ENCODE measurements at regions not wholly inside any gene's neighbourhood (a gene's known extent, or its start where the extent isn't known, plus 50 kb on each side); places are given as distances from the start of the nearest gene placed in this dataset.
"Not testable (repeated sequence)": the region's sequence is repeated elsewhere in the genome, so short reads cannot be mapped to it uniquely, and the experiment has no call there.

DNA sequence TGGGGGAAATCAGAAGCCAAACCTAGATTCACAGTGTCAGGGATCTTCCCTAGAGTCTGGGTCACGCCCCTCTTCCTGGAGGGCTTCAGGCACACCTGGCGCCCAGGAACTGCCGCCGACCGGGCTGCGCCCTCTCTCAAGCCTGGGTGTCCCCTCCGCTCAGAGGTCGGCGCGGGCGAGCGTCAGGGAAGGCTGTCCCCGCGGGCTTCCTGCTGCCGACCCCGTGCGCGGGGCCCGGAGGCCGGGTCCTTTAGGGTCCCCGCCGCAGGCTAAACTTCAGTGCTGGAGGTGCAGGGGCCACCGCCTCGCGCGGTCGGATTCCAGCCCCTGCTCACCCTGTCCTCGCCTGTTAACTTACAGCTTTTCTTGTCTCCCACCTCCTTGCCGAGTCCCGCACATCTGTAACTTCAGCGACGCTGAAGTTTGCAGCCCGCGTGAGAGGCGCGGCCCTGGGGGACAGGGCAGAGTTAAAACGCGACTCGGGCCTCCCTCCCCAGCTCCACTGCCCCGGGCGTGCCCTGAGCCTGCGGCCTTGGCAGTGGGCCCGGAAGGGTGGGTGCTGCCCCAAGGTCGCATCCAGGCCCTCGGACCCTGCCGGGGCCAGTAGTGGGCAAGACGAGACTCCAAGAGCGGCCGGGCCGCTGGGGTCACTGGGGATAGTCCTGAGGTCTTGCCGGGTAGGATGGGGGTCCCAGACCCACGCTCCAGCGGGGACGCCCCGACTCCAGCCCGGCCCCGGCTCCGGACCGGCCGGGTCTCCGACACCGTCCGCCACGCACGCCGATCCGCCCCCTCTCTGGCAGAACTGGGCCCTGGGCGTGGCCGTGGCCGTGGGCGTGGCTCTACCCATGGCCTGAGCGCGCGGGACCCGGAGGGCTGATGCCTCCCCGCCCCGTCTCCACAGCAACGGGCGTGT, 95.6 kb upstream of the ZNF98 start:
- DNase-seq (ENCODE audit: low read depth) = no peak
- ChIA-PET POLR2A (no interaction called here), CTCF (no interaction called here)
- H3K36me3 ChIP-seq (ENCODE audit: control insufficient read depth, insufficient read depth, low read length) = no peaks in the 10 kb centered on the region
- no peaks in the 10 kb centered on the region for H3K27me3 ChIP-seq (ENCODE audit: control insufficient read depth, insufficient read depth, low read length)
- no peak overlapping the region for H3K4me3 ChIP-seq (ENCODE audit: low read depth, low read length)
- TF ChIP-seq, protein P1, sequence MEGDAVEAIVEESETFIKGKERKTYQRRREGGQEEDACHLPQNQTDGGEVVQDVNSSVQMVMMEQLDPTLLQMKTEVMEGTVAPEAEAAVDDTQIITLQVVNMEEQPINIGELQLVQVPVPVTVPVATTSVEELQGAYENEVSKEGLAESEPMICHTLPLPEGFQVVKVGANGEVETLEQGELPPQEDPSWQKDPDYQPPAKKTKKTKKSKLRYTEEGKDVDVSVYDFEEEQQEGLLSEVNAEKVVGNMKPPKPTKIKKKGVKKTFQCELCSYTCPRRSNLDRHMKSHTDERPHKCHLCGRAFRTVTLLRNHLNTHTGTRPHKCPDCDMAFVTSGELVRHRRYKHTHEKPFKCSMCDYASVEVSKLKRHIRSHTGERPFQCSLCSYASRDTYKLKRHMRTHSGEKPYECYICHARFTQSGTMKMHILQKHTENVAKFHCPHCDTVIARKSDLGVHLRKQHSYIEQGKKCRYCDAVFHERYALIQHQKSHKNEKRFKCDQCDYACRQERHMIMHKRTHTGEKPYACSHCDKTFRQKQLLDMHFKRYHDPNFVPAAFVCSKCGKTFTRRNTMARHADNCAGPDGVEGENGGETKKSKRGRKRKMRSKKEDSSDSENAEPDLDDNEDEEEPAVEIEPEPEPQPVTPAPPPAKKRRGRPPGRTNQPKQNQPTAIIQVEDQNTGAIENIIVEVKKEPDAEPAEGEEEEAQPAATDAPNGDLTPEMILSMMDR (IDR thresholded peaks at IDR 0.05; ENCODE audit: insufficient read depth, low read depth, low read length) = no peak

DNA sequence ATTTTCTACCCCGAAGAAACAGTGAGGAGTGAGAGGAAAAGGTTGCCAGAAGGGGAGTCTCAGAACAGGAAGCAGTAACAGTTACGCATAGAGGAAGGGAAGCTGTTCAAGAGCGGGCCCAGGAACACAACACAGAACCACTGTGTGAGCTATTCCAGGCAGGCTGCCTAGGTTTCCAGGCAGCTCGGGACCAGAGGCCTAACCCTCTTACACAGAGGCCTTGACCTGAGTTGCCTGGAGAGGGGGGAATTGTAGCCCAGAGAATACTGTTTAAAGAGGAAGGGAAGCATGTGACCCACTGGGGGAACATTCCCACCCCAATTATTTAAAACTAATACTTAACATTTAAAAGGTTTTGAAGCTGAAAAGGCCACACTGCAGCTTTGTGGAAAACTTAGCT, 93.3 kb upstream of the ZNF98 start:
- Histone ChIP-seq H3K27me3 (ENCODE audit: control insufficient read depth, insufficient read depth, low read length) (no peaks in the 10 kb centered on the region), H3K4me3 (ENCODE audit: low read depth, low read length) (no peak overlapping the region), H3K36me3 (ENCODE audit: control insufficient read depth, insufficient read depth, low read length) (no peaks in the 10 kb centered on the region)
- no peak for DNase-seq (ENCODE audit: low read depth)
- TF ChIP-seq, protein P1 (IDR thresholded peaks at IDR 0.05; ENCODE audit: insufficient read depth, low read depth, low read length) = no peak
- ChIA-PET POLR2A (no interaction called here), CTCF (no interaction called here)

DNA sequence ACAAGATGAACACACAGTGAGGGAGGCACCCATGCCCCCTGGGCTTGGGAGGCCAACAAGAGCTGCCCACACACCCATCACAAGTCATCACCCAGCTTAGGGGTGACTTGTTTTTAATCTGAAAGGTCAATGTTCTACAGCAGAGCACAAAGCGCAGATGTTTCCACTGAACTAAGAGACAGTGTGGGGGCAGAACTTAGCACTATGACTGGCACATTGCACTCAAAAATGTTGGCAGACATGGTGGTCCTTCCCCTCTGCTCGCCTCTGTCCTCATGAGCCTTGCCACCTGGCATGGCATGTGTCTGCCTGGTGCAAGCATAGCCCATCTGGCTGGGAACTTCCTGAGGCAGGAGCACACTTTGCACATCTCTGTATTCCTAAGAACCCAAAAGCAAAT, 81.4 kb upstream of the ZNF98 start:
- ChIA-PET POLR2A (no interaction called here), CTCF (no interaction called here)
- DNase-seq (ENCODE audit: low read depth) = no peak
- Histone ChIP-seq H3K27me3 (ENCODE audit: control insufficient read depth, insufficient read depth, low read length) (no peaks in the 10 kb centered on the region), H3K4me3 (ENCODE audit: low read depth, low read length) (no peak overlapping the region), H3K36me3 (ENCODE audit: control insufficient read depth, insufficient read depth, low read length) (no peaks in the 10 kb centered on the region)
- TF ChIP-seq, protein P1 (IDR thresholded peaks at IDR 0.05; ENCODE audit: insufficient read depth, low read depth, low read length) = no peak

DNA sequence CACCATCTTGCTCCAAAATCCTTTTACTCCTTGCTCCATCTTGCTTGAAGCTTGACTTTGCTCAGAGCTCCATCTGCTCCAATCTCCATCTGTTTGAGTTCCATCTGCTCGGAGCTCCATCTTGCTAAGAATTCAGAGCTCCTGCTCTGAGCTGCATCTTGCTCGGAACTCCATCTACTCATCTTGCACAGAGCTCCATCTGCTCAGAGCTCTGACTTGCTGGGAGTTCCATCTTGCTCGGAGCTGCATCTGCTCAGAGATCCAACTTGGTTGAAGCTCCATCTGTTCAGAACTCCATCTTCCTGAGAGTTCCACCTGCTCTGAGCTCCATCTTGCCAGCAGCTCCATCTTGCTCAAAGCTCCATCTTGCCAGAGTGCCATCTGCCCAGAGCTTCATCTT, 80.6 kb upstream of the ZNF98 start:
- POLR2A ChIA-PET = no interaction called here

DNA sequence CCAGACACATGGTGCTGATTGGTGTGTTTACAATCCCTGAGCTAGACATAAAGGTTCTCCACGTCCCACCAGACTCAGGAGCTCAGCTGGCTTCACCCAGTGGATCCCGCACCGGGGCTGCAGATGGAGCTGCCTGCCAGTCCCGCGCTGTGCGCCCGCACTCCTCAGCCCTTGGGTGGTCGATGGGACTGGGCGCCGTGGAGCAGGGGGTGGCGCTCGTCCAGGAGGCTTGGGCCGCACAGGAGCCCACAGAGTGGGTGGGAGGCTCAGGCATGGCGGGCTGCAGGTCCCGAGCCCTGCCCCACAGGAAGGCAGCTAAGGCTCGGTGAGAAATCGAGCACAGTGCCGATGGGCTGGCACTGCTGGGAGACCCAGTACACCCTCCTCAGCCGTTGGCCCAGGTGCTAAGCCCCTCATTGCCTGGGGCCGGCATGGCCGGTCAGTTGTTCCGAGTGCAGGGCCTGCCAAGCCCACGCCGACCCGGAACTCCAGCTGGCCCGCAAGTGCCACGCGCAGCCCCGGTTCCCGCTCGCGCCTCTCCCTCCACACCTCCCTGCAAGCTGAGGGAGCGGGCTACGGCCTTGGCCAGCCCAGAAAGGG, 76.8 kb upstream of the ZNF98 start:
- POLR2A ChIA-PET; H3K27me3 ChIP-seq (ENCODE audit: control insufficient read depth, insufficient read depth, low read length); DNase-seq (ENCODE audit: low read depth); CTCF ChIA-PET; H3K4me3 ChIP-seq (ENCODE audit: low read depth, low read length); H3K36me3 ChIP-seq (ENCODE audit: control insufficient read depth, insufficient read depth, low read length): not testable (repeated sequence)

More for the DNA sequence above, 80.6 kb upstream of the ZNF98 start:
- CTCF ChIA-PET = no interaction called here
- Histone ChIP-seq H3K27me3 (ENCODE audit: control insufficient read depth, insufficient read depth, low read length) (no peaks in the 10 kb centered on the region), H3K4me3 (ENCODE audit: low read depth, low read length) (no peak overlapping the region), H3K36me3 (ENCODE audit: control insufficient read depth, insufficient read depth, low read length) (no peaks in the 10 kb centered on the region)
- TF ChIP-seq, protein P1 (IDR thresholded peaks at IDR 0.05; ENCODE audit: insufficient read depth, low read depth, low read length) = no peak
- no peak for DNase-seq (ENCODE audit: low read depth)
